Neural progenitor cell (in vitro differentiated cells): ENCODE measurements at regions not wholly inside any gene's neighbourhood (a gene's known extent, or its start where the extent isn't known, plus 50 kb on each side); places are given as distances from the start of the nearest gene placed in this dataset.

Source experiments
- DNase-seq: peaks from one replicate; pipeline ENCODE4 v3.0.0-alpha.2; 2016; ENCODE audit warnings: low spot score
- H2AFZ ChIP-seq: fragments of 200-600 bp; sonication (generic); replicated peaks from 2 replicates; pipeline ENCODE4 v1.6.1; 2016; ENCODE audit warnings: antibody characterized with exemption
- H3F3A ChIP-seq: fragments of 200-600 bp; sonication (generic); 2 replicates; pipeline ENCODE4 v1.6.1; 2016; ENCODE audit warnings: antibody characterized with exemption, low read depth
- H3K27ac ChIP-seq: fragments of 200-600 bp; sonication (generic); 2 replicates; pipeline ENCODE4 v1.5.1; 2016; ENCODE audit warnings: mild to moderate bottlenecking
- H3K27me3 ChIP-seq: fragments of 200-600 bp; sonication (generic); 2 replicates; pipeline ENCODE4 v1.6.1; 2016; ENCODE audit warnings: mild to moderate bottlenecking, moderate library complexity
- H3K36me3 ChIP-seq: fragments of 200-600 bp; sonication (generic); 2 replicates; pipeline ENCODE4 v1.5.1; 2016
- H3K4me1 ChIP-seq: fragments of 200-600 bp; sonication (generic); 2 replicates; pipeline ENCODE4 v1.6.1; 2016; ENCODE audit warnings: mixed run types
- H3K4me2 ChIP-seq: fragments of 200-600 bp; sonication (generic); 2 replicates; pipeline ENCODE4 v1.6.1; 2016
- H3K4me3 ChIP-seq: fragments of 200-600 bp; sonication (generic); 2 replicates; pipeline ENCODE4 v1.5.1; 2016
- H3K79me2 ChIP-seq: fragments of 200-600 bp; sonication (generic); 2 replicates; pipeline ENCODE4 v1.6.1; 2016; ENCODE audit warnings: low read depth
- H3K9ac ChIP-seq: fragments of 200-600 bp; sonication (generic); 2 replicates; pipeline ENCODE4 v1.6.1; 2016
- H3K9me3 ChIP-seq: fragments of 200-600 bp; sonication (generic); 2 replicates; pipeline ENCODE4 v1.5.1; 2016; ENCODE audit warnings: low read depth
- H4K20me1 ChIP-seq: fragments of 200-600 bp; sonication (generic); 2 replicates; pipeline ENCODE4 v1.6.1; 2016; ENCODE audit warnings: low read depth
- H3K27ac Mint-ChIP-seq: 3 replicates; pipeline ENCODE4 v1.8.0; 2021; ENCODE audit warnings: mixed read lengths
- H3K27me3 Mint-ChIP-seq: 2 replicates; pipeline ENCODE4 v1.8.0; 2022; ENCODE audit warnings: low read depth, mild to moderate bottlenecking, inconsistent platforms, moderate library complexity, mixed read lengths; ENCODE audit not compliant: insufficient read depth
- H3K36me3 Mint-ChIP-seq: 3 replicates; pipeline ENCODE4 v1.8.0; 2021; ENCODE audit warnings: mixed read lengths
- H3K4me1 Mint-ChIP-seq: 3 replicates; pipeline ENCODE4 v1.8.0; 2021; ENCODE audit warnings: mixed read lengths
- H3K4me3 Mint-ChIP-seq: 3 replicates; pipeline ENCODE4 v1.8.0; 2021; ENCODE audit warnings: mild to moderate bottlenecking, moderate library complexity, mixed read lengths
- H3K9me3 Mint-ChIP-seq: 3 replicates; pipeline ENCODE4 v1.8.0; 2020; ENCODE audit warnings: mixed read lengths
- EZH2 ChIP-seq: fragments of 200-600 bp; sonication (generic); IDR thresholded peaks from 2 replicates; pipeline ENCODE4 v1.6.1; 2017; ENCODE audit warnings: antibody characterized with exemption, mild to moderate bottlenecking, moderate library complexity
- EZH2phosphoT487 ChIP-seq: fragments of 200-600 bp; sonication (generic); IDR thresholded peaks from 2 replicates; pipeline ENCODE4 v1.6.1; 2017; ENCODE audit warnings: antibody characterized with exemption
- TF ChIP-seq, protein P1 (sequence below): fragments of 200-600 bp; sonication (generic); IDR thresholded peaks from 2 replicates; pipeline ENCODE4 v1.5.1; 2017; ENCODE audit warnings: antibody characterized with exemption, mild to moderate bottlenecking

DNA sequence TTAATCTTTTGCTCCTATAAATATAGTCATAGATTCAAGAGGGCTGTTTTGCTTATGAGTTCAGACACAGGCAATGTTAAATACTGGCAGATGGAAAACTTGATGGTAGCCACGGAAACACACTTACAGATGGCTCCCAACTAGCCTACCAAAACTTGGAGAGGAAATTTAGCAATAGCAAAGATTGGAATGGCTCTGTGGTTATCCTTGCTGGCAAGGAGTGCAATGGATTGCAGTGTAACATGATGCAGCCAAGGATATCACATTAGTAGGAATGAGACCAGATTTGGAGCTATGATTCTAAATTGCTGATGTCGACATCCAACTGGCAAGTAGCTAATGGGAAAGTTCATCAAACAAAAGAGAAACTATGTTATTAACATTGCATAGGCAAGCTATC is 791.0 kb upstream of the DIAPH2 start:
- Histone ChIP-seq H3K4me2 (no peak overlapping the region), H3K79me2 (no peaks in the 10 kb centered on the region), H3K27ac (no peak overlapping the region), H3K4me1 (no peaks in the 10 kb centered on the region), H4K20me1 (no peaks in the 10 kb centered on the region), H3K36me3 (no peaks in the 10 kb centered on the region), H2AFZ (no peak overlapping the region), H3K4me3 (no peak overlapping the region), H3F3A (no peaks in the 10 kb centered on the region), H3K9me3 (peaks cover 3% of the 10 kb centered on the region), H3K27me3 (no peaks in the 10 kb centered on the region), H3K9ac (no peak overlapping the region)
- Mint-ChIP-seq H3K4me1 (no peaks in the 10 kb centered on the region), H3K4me3 (no peak overlapping the region), H3K27me3 (no peaks in the 10 kb centered on the region), H3K36me3 (no peaks in the 10 kb centered on the region), H3K9me3 (no peaks in the 10 kb centered on the region), H3K27ac (no peak overlapping the region)
- no peak for DNase-seq
- TF ChIP-seq EZH2, result no peak
- no peak for TF ChIP-seq EZH2phosphoT487
- TF ChIP-seq, protein P1, sequence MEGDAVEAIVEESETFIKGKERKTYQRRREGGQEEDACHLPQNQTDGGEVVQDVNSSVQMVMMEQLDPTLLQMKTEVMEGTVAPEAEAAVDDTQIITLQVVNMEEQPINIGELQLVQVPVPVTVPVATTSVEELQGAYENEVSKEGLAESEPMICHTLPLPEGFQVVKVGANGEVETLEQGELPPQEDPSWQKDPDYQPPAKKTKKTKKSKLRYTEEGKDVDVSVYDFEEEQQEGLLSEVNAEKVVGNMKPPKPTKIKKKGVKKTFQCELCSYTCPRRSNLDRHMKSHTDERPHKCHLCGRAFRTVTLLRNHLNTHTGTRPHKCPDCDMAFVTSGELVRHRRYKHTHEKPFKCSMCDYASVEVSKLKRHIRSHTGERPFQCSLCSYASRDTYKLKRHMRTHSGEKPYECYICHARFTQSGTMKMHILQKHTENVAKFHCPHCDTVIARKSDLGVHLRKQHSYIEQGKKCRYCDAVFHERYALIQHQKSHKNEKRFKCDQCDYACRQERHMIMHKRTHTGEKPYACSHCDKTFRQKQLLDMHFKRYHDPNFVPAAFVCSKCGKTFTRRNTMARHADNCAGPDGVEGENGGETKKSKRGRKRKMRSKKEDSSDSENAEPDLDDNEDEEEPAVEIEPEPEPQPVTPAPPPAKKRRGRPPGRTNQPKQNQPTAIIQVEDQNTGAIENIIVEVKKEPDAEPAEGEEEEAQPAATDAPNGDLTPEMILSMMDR, result no peak

DNA sequence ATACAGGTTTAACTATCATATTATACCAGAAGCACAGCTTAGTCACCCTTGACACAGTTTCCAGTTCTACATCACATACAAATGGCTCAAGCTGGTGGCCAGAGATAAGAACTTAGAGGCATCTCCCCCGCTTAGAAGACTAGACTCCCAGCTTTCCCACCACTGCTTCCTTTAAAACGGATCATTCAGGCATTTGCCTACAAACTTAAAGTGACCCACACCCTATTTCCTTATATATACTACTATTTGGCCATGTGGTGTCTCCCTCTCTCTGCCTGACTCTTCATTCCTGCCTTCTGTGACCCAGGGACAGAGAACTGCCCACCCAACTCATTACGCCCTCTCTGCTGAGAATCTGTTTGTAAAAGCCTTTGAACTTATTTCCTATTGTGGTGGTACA is 781.2 kb upstream of the DIAPH2 start:
- Histone ChIP-seq H3K9me3 (no peaks in the 10 kb centered on the region), H3K4me2 (no peak overlapping the region), H4K20me1 (no peaks in the 10 kb centered on the region), H3K79me2 (no peaks in the 10 kb centered on the region), H3K4me1 (no peaks in the 10 kb centered on the region), H3K9ac (no peak overlapping the region), H3K27ac (no peak overlapping the region), H3F3A (no peaks in the 10 kb centered on the region), H3K27me3 (no peaks in the 10 kb centered on the region), H3K4me3 (no peak overlapping the region), H3K36me3 (no peaks in the 10 kb centered on the region), H2AFZ (peak overlapping the region; percentile 20)
- DNase-seq, result peak; percentile 20
- no peak for TF ChIP-seq EZH2phosphoT487
- TF ChIP-seq, protein P1, result peak; percentile 39
- TF ChIP-seq EZH2, result no peak
- H3K9me3 Mint-ChIP-seq, result no peaks in the 10 kb centered on the region
- H3K27ac Mint-ChIP-seq, result no peak overlapping the region
- H3K27me3 Mint-ChIP-seq, result no peaks in the 10 kb centered on the region
- no peaks in the 10 kb centered on the region for H3K4me1 Mint-ChIP-seq
- H3K4me3 Mint-ChIP-seq, result no peak overlapping the region
- H3K36me3 Mint-ChIP-seq, result no peaks in the 10 kb centered on the region

DNA sequence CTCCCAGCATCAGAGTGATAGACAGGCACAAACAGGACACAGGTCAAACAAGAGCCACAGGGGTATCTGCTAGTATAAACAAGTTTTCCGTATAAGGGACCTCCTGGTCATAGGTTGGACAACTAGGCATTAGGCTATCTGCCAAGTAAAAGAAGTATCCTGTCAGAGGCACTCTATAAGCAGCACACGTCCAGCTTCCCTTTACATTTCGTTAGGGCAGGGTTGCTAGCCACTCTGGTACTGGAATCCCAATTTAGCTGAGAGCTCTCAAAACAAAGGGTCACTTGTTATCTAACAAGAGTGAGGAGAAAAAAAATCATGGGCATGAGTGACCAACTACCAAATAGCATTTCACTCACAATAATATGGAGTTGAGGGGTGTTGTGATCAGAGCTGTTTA is 780.7 kb upstream of the DIAPH2 start:
- no peak overlapping the region for H3K27ac ChIP-seq
- no peak overlapping the region for H3K4me3 Mint-ChIP-seq
- H3K79me2 ChIP-seq, result no peaks in the 10 kb centered on the region
- no peak overlapping the region for H3K4me2 ChIP-seq
- H3F3A ChIP-seq, result no peaks in the 10 kb centered on the region
- no peaks in the 10 kb centered on the region for H3K36me3 Mint-ChIP-seq
- no peaks in the 10 kb centered on the region for H3K27me3 Mint-ChIP-seq
- H3K9ac ChIP-seq, result no peak overlapping the region
- H2AFZ ChIP-seq, result peak overlapping the region; percentile 20
- no peaks in the 10 kb centered on the region for H3K27me3 ChIP-seq
- TF ChIP-seq, protein P1, result no peak
- TF ChIP-seq EZH2 (no peak), EZH2phosphoT487 (no peak)
- no peaks in the 10 kb centered on the region for H3K9me3 Mint-ChIP-seq
- DNase-seq, result no peak
- no peaks in the 10 kb centered on the region for H3K36me3 ChIP-seq
- H3K9me3 ChIP-seq, result no peaks in the 10 kb centered on the region
- no peak overlapping the region for H3K27ac Mint-ChIP-seq
- H3K4me1 ChIP-seq, result no peaks in the 10 kb centered on the region
- H4K20me1 ChIP-seq, result no peaks in the 10 kb centered on the region
- no peak overlapping the region for H3K4me3 ChIP-seq
- H3K4me1 Mint-ChIP-seq, result no peaks in the 10 kb centered on the region

DNA sequence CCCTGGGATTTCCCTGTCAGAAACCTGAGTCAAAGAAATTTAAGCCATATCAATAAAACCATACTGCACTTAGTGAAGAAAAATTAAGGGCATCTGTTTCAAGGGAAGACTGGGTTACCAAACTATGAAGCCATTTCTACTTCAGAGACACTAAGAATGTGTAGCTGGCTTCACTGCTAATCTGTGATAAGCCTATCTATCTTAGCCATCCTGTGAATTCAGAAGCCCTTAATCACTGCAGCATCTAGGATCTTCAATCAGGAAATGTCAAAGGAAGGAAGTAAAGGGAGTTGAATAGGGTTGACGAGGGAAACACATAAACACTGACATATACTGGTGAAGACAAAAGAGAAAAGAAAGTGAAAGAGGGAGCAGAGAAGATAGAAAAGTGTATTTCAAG is 777.6 kb upstream of the DIAPH2 start:
- Histone ChIP-seq H3K4me3 (no peak overlapping the region), H3K79me2 (no peaks in the 10 kb centered on the region), H3K4me2 (no peak overlapping the region), H3K27me3 (no peaks in the 10 kb centered on the region), H3K9ac (no peak overlapping the region), H3K36me3 (no peaks in the 10 kb centered on the region), H3K4me1 (no peaks in the 10 kb centered on the region), H3K27ac (no peak overlapping the region), H2AFZ (no peak overlapping the region), H4K20me1 (no peaks in the 10 kb centered on the region), H3K9me3 (no peaks in the 10 kb centered on the region), H3F3A (no peaks in the 10 kb centered on the region)
- no peak overlapping the region for H3K27ac Mint-ChIP-seq
- H3K9me3 Mint-ChIP-seq, result no peaks in the 10 kb centered on the region
- DNase-seq, result no peak
- TF ChIP-seq, protein P1, result no peak
- TF ChIP-seq EZH2phosphoT487, result no peak
- TF ChIP-seq EZH2, result no peak
- no peaks in the 10 kb centered on the region for H3K27me3 Mint-ChIP-seq
- no peaks in the 10 kb centered on the region for H3K4me1 Mint-ChIP-seq
- H3K4me3 Mint-ChIP-seq, result no peak overlapping the region
- H3K36me3 Mint-ChIP-seq, result no peaks in the 10 kb centered on the region
